Activated T-cell treated with anti-CD3 and anti-CD28 coated beads, Interleukin-2, amount 50 U/mL, for 48 hours (primary cell): ENCODE measurements at regions not wholly inside any gene's neighbourhood (a gene's known extent, or its start where the extent isn't known, plus 50 kb on each side); places are given as distances from the start of the nearest gene placed in this dataset.

Source experiments
- DNase-seq, 2 experiments: peaks; one replicate each; pipeline ENCODE4 v3.0.0-alpha.2; 2020

DNA sequence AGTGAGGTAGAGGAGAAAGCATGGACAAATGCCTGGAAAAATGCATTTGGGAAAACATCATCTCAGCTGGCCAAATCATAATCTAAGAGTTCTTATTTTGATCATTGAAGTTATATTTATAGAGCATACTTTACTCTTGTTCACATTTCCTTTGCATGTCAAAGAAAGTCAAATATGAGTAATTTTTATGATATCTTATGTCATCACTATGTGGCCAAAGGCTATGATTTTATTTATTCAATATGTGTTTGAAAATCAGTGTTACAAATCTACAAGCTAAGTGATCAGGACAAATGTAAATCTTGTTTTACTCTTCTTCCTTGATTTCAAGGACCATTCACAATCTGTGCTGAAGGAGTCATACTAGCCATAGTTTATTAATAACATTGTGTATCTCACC is 237.2 kb upstream of the DPH6 start:
- DNase-seq: no peak

DNA sequence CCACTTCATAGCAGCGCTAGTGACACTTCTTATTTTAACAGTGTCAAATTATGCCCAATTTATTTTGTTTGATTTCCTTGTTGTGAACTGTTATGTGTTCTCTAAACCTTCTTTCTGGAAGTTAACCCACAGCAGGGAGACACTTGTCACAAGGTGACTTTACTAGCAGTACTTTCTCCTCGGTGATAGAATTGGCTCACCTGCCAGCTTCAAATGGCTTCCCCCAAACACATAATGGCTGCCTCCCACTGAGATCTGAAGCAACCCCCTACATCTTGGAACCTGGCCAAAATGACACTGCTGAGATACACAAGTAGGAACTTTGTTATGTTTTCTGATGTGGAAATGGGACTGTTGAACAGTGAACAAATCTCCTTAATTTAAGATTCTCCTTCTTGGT is 238.8 kb upstream of the DPH6 start:
- no peak for DNase-seq

DNA sequence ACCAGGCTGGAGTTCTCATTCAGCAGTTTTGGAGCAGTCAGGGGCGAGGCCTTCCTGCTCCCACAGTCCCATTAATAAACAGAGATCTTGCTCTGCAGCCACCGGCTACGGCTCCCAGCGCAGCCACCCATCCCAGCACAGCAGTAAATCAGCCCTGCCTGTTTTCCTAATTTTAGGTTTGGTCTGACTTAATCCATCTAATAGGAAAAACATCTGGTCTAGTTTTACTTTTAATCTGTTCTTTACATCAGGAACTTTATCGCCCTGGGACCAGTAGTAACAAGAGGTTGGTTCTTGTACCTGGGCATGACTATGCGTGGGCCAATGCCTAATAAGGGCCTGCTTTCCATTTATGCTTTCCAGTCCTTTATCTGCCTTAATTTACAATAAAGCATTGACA is 264.0 kb upstream of the DPH6 start:
- no peak for DNase-seq

DNA sequence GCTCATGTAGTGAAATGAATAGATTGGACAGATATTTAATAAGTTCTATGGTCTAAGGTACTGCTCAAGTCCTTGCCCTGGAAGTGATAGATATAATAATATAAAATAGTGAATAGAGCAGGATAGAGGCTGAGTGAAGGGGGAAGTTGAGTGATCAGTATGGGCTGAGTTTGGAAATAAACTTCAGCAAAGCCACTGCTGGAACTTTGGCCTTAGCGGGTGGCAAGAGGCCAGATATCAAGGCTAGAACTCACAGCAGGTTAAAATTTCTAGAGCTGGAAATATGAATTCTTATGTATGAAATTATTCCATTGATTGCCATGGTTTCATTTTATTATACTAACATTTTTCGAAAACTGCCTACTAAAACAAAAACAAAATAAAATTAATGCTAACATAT is 267.6 kb upstream of the DPH6 start:
- DNase-seq: no peak

DNA sequence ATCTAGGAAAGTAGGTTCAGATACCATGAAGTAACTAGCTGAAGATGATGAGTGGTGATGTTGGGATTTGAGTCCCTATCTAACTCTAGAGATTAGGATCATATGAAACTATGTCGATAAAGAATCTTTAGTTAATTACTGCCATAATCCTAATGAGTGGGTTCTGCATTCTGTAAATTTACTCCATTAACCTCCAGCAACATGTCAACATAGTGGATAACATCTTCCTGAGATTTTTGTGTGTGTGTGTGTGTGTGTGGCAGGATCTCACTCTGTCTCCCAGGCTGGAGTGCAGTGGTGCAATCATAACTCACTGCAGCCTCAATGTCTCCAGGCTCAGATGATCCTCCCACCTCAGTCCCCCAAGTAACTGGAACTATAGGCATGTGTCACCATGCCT is 272.9 kb upstream of the DPH6 start:
- DNase-seq: no peak

DNA sequence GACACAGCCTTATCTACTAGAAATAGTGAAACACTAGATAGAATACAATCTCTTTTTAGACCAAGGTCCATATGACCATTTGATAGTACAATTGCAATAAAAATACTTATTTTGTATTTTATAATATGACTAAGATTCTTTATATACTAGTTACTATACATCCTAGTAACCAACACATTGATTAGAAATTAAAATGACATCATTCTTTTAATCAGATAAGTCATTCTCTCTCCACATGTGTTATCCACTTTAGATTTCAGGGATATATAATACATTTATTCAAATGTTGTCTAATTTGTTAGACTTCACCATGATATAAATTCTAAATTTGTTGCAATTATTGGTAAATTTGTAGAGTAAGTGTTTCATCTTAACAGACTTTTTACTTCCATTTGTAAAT is 276.2 kb upstream of the DPH6 start:
- DNase-seq: no peak

DNA sequence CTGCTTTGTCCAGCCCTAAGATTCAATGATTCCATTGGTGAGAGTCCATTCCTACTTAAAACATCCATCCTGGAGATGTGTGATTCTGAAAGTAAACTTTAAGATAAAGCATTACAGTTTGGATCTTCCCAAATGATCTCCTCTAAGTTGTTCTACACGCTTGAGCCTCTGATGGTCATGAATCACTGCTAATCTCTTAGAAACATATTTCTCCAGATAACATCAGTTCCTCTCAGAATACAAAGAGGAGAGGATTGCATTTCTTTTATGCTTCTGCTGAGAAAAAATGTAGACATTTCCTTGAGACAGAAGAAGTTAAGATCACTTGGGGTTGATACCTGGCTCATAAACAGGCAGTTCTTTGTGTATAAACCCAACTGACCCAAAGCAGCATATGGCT is 281.2 kb upstream of the DPH6 start:
- DNase-seq: no peak

DNA sequence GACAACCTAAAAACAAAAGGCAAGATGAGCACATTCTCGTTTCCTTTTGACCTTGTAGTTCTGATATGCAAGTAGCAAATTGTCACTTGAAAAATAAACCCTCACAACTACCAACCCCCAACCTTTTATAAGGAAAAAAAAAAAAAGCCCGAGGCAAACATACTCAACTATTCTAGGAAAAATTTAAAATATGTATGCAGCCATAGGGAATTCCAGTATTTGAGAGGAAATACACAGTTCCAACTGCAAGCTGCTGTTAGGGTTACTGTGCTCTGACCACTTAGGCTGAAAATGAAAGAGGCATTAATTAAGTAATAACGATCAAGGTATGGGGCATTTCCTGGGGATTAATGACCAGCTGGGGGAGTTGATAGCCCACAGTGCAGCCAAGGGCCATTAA is 281.9 kb upstream of the DPH6 start:
- no peak for DNase-seq

DNA sequence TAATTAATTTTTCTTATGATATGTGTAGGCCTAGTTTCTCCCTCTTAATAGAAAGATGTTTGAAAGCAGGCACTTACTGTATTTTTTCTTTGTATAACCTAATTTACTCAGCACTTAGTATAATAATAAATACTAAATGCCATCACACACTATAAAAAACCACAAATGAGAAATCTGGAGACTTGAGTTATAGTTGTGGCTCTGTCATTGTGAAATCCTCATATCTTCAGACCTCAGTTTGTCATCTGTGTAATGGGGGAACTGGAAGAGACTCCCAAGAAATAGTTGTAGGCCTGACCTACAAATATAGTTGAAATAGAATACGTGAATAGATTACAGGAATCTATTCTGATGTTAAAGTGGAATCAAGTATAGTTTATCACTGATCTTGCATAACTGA is 287.6 kb upstream of the DPH6 start:
- no peak for DNase-seq

DNA sequence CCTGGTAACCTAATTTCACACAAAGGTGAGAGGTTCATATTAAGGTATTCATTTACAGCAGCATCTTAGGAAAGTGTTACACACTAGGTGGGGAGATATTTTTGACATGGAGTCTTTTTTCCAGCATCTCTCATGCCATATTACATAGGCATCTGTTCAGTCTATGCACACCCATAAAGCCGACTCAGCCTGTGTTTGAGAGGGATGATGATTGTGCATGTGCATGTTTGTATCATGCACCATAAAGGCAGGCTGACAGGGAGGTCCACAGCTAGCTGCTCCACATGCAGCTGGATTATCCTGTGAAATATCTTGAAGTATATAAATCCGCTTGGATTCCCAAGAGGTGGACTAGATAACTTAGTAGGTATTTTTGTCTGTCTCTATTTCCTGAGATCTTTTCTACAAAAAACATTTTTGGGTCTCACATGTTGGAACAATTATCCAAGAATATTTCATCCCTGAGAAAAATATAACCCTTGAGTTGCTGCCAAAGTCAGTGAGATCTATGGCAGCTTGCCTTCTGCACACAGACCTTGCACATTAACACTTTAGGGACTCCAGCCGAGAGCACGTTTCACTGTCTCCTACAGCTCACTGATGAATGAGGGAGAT is 288.4 kb upstream of the DPH6 start:
- DNase-seq: no peak

DNA sequence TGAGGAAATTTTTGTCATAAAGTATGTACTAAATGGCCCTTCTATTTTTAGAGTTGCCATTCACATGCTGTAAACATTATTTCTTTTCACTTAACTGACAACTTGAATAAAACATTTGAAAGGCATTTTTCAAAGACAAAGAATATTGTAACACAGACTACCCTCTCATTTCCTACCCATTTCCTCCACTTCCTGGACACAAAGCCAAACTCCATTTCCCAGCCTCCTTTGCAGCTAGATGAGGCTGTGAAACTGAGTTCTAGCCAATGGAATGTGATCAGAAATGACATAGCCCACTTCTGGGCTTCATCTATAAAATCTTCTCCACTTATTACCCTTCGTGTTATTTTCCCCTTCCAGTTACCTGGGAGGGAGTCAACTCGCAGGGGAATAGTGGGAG is 288.9 kb upstream of the DPH6 start:
- no peak for DNase-seq

DNA sequence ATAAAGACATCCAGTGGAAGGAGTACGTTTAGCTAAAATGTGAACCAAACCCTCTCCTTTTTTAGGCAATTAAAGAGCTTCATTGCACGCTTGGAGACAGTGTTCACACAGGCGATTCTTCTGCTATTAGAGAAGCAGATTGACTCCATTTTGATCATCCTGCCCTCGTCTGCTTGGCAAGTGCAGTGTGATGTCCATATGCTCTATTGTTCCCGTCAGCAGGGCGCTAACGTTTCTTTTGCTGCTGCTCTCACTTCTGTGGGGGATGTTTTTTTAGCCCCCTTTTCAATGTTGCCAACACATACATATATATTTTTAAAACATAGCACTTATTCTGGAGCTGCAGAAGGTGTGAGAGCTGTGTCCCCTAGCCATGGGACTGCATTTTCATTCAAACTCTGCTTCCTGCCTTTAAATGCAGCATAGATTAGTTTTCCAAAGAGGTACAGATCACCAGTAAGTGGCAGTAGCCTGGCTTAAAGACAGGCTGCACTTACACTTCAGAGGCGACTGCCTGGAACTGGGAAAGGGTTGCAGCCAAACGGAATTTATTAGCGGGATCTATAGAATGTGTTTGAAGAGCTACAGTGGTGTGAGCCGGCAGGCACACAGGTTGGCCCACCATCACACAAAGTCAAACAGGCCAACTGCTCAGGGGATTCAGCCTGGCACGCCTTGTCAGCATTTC is 292.6 kb upstream of the DPH6 start:
- no peak for DNase-seq

DNA sequence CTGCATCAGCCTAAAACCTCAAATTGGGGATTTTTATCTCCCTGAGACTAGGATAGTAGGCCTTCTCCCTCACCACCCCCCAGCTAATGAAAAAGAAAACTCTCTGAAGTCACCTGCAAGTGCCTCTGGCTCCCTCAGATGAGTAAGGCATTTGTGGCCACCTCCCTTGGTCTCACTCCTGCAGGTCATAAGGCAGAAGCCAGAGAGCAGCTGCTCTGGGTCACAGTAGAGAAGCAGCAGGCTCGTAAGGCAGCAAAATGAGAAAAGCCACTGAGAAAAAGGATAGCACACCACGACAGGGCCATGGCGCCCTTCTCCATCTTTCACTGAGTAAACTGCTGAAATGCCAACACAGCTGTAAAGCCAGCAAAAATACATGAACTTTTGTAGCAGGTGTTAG is 296.7 kb upstream of the DPH6 start:
- DNase-seq: no peak

DNA sequence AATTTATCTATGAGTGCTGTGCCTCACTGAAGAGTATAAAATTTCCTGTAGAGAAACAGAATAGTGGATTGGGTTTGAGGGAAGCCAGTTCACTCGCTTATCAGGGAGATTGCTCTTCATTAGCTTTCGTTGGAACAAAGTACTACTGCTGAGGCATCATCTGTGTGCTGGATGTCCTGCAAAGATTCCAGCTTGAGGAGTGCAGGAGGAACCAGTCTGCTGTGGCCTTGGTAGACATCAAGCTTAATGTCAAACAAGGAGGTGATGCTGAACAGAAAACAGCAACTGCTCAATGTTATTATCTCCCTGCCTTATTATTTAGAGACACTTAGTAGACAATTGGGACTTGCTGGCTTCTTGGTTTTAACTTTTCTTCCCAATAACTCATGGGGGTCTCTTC is 297.5 kb upstream of the DPH6 start:
- DNase-seq: no peak

DNA sequence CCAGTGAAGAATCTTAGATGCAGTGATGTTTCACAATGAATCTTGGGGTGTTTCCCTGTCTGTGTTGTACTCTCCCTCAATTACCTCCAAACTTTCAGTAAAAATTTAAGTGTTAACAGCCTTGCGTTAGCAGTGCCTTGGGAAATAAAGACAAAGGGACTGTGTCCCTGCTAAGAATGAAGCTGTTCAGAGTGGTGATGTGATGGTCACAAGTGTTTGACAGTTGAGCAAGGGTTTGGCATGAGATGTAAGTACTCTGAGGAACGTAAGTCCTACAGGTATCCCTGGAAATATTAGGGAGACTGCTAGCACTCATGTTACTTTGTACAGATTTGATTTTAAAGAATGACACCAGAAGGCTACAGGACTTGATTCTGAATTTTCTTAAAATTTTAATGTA is 304.3 kb upstream of the DPH6 start:
- DNase-seq: no peak

DNA sequence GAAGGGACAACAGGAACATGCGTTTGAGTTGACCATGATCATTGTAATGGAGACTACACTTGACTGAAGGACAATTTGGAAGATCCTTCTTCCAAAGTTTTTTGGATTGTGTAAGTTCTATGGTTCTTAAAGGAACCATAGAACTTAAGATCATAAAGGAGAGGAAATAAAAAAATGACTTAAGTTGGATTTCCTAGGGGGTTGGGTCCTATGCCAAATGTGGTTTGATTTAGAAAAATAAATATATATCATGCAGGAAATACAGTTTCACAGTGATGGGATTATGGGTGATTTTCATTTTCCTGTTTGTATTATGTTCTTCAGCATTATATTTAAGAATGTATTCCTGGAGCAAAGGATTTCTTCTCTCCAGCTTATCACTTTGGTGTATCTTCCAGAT is 305.5 kb upstream of the DPH6 start:
- DNase-seq: no peak

DNA sequence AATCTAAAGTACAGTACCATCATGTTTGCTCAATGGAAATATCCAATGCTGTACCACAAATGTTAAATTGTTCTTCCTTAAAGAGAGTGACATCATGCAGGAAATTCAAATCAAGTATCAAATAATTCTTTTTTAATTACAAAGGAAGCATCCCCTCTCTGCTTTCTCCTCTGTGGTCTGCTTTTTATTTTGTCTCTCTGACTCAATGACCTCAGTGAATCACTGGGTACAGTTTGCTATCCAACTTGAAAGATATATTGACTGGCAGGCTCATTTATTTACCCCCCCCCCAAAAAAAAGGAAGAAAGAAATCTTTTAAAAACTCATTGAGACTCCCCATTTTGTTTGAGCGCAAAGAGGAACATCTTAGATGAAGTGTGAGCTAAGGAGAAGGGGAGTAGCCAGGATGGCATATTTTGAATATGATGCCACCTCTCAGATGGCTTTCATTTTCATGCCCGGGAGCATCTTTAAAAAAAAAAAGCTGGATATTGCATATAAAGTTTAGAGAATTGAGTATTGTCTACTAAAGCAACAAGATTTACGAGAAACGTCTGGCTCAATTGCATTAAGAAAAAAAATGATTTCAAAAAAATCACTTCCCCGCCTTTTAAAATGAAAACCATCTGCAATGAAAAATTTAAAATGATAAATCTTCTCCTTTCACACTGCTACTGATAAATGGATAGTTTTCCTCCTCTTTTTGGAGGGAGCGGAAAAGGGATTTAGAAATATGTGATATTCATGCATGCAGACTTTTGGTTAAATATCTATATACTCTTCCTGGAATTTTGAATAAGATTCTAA is 307.1 kb upstream of the DPH6 start:
- no peak for DNase-seq

DNA sequence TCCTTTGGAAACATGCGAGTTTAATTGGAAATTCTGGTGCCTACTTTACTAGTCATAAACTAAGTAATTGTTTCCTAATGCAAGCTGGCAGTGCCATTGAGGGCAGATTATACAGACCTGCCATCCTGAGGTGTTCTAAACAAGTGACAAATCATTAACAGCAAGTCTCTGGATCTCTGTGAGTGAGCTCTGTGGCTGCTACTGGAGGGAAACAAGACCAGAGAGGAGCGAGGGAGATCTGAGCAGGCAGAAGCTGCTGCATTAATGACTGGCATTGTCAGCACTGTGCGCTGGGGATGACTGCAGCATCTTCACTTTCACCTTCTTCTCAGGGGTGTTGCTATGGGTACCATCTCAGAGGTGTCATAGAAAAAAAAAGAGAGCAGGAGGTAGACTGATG is 308.4 kb upstream of the DPH6 start:
- DNase-seq: no peak

DNA sequence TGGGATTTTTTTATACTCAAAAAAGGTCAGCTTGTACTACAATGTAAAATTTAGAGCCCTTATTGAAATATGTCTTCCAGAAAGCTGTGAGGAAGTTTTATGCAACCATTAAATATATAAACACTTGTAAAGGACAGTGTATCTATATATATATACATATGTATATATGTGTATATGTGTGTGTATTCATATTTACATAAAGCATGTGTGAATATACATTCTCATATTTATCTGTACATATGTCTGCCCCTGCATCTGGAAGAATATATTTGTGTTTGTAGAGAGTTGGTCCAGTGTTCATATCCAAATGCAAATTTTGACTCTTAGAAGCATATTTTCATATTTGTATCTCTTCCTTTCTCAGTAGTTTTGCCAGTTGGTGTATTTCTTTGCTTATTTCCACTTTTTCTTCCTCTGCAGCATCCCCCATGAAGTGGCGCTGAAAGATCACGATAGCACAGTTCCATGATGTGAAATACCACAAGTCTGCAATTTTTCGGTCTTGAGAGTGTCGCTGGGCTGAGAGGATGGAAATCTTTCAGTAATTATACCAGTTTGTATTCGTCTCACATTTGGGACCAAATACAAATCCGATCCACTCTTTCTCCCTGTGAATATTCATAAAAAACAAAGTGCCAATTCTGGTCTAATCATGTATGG is 311.7 kb upstream of the DPH6 start:
- DNase-seq: no peak

DNA sequence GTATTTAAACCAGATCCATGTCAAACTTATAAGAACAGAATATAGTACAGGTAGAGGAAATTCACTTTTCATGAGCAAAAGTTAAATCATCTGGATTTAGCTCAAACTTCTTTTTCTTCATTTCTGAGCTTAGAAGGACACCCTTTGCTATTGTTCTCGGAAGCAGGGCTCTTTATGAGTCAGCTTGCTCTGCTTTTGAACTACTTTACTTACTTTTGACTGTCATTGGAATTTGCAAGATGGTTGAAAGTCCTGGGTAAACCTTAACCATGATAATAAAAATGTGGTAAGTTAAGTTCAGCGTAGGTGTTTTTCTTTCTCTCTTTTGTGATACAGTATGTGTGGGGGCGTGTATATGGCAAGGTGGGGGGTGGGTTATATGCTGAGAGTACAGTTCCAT is 312.7 kb upstream of the DPH6 start:
- no peak for DNase-seq

DNA sequence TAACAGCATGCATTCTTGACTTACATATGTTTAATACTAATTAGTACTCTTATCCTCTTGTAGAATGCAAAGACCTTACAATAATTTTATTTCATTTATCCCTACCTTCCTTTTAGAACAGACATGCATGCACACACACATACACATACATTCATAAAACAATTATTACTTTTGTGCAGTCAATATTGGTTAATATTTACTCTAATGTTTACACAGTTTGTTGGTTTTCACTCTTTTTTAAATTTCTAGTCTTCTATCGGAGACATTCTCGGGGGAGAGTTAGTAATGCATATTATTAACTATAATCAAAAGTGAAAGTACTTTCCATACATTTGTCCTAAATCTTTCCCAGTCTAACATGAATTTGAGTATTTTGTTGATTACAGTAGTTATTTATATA is 317.7 kb upstream of the DPH6 start:
- DNase-seq: no peak

DNA sequence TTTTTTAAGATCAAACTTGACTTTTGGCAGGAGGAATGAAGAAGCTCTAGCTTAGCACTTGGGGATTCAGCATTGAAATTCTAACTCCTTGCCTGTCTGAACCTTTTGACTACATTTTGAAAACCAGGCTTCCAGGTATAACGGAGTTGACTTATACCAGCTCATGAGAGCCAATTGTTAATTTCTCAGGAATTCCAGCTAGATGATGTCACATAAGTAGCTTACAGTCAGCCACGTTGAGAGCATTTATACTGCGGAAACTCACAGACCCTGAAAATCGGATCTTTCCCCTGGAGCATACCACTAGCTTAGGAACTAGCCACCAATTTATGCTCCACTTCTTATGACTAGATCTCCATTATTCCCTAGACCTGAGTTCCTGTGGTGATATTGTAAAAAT is 321.4 kb upstream of the DPH6 start:
- no peak for DNase-seq

DNA sequence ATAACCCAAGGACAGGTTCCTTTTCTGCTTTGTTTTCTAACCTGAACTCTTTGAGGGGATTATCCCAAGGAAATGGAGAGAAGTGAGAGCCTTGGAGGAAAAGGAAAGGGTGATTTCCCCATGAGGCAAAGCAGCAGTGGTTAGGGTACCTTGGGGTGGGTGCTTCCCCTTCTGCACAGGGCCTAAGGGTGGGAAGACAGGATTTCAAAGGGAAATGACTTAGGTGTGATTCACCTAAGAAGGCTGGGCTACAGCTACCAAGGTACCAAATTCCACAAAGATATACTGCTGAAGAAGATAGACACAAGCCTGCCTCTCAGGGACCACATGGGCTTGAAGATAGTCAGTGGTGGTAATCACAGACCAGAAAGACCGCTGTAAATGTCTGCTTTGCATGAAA is 325.3 kb upstream of the DPH6 start:
- DNase-seq: no peak

DNA sequence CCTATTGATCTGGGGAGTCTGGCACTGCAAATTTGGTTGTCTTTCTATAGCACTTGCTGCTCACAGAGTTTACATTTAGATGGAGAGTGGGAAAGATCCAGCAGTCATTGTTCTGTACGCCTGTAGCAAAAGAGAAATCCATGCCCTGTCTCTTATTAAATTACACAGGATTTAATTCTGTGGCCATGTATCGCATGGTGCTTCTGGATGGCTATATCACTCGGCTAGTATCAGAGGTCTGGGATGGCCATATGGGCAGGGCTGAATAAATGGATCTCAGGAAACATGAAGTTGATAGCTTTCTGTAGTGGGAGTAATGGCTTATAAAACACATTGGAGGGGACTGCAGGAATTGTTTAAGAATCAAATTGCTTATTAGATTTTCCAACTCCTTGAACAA is 325.8 kb upstream of the DPH6 start:
- DNase-seq: no peak
